ENCODE measurements at regions not wholly inside any gene's neighbourhood (a gene's known extent, or its start where the extent isn't known, plus 50 kb on each side); places are given as distances from the start of the nearest gene placed in this dataset.

DNA sequence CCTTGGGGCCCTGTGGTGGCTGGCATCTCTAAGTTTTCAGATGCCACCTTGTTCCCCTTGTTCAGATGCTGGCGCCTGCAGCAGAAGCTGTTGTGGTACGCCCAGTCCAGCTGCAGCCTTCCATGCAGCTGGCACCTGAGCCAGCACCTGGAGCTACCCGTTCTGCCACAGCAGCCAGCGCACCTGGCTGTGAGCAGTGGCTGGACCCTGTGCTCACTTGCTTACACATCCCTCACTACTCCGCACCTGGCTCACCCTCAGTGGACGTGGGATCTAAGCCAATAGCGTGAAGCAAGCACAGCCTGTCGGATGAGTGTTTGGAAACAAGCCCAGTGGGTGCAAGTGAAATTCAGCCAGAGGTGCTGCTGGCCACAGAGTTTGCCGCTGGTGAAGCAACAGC lies 607.5 kb upstream of the BCHE start:
- DNase-seq, result no peak
- Mint-ChIP-seq H3K9me3 (peaks cover 8 to 21% (median 13%) of the 10 kb centered on the region in 3 donors), H3K36me3 (no peaks in the 10 kb centered on the region), H3K4me1 (no peaks in the 10 kb centered on the region), H3K27me3 (no peaks in the 10 kb centered on the region), H3K4me3 (no peak overlapping the region), H3K27ac (no peak overlapping the region)
- ChIA-PET CTCF (no interaction called here), POLR2A (interaction anchor here in 1 of 2 donors (0.9 kb wide), 1 partner anchor 241 kb away, joined by 3 read pairs; no protein-coding TSS in a partner anchor)
- Histone ChIP-seq H3K4me3 (ENCODE audit: control insufficient read depth in 1 of 2, extremely low read depth in 1 of 2, low read length in 1 of 2) (no peak overlapping the region), H3K27me3 (replicated peaks in 1 of 2; ENCODE audit: control insufficient read depth in 2 of 2, extremely low read depth in 1 of 2, insufficient read depth in 2 of 2, low read length in 1 of 2) (no peaks in the 10 kb centered on the region), H3K36me3 (ENCODE audit: control insufficient read depth in 2 of 2, extremely low read depth in 1 of 2, insufficient read depth in 1 of 2, low read length in 1 of 2) (no peaks in the 10 kb centered on the region), H3K4me1 (ENCODE audit: control insufficient read depth in 1 of 2, extremely low read depth in 1 of 2, insufficient read depth in 2 of 2, low read length in 2 of 2) (no peaks in the 10 kb centered on the region), H3K9me3 (no peaks in the 10 kb centered on the region), H3K27ac (ENCODE audit: low read length) (no peak overlapping the region)
- 90% methylated on average over 5 of the region's 9 CpGs for WGBS (ENCODE audit: insufficient coverage)
- ATAC-seq (replicated peaks in 1 of 4), result no peak

- WGBS (ENCODE audit: insufficient coverage), result 61% methylated on average over 4 of the region's 4 CpGs
- Mint-ChIP-seq H3K9me3 (peaks cover 11 to 24% (median 13%) of the 10 kb centered on the region in 3 donors), H3K4me1 (no peaks in the 10 kb centered on the region), H3K4me3 (no peak overlapping the region), H3K27ac (no peak overlapping the region), H3K27me3 (no peaks in the 10 kb centered on the region), H3K36me3 (no peaks in the 10 kb centered on the region)
- H3K27me3 ChIP-seq (replicated peaks in 1 of 2; ENCODE audit: control insufficient read depth in 2 of 2, extremely low read depth in 1 of 2, insufficient read depth in 2 of 2, low read length in 1 of 2), result no peaks in the 10 kb centered on the region
- POLR2A ChIA-PET, result interaction anchor here in 1 of 2 donors (0.9 kb wide), 1 partner anchor 242 kb away, joined by 3 read pairs; no protein-coding TSS in a partner anchor
- CTCF ChIA-PET, result no interaction called here
- H3K4me1 ChIP-seq (ENCODE audit: control insufficient read depth in 1 of 2, extremely low read depth in 1 of 2, insufficient read depth in 2 of 2, low read length in 2 of 2), result no peaks in the 10 kb centered on the region
- no peaks in the 10 kb centered on the region for H3K36me3 ChIP-seq (ENCODE audit: control insufficient read depth in 2 of 2, extremely low read depth in 1 of 2, insufficient read depth in 1 of 2, low read length in 1 of 2)
- no peak for ATAC-seq (replicated peaks in 1 of 4)
- DNase-seq, result no peak
- no peak overlapping the region for H3K27ac ChIP-seq (ENCODE audit: low read length)
- no peaks in the 10 kb centered on the region for H3K9me3 ChIP-seq
- no peak overlapping the region for H3K4me3 ChIP-seq (ENCODE audit: control insufficient read depth in 1 of 2, extremely low read depth in 1 of 2, low read length in 1 of 2)
These were observed 607.1 kb upstream of the BCHE start for GRCh38 chr3:166444336-166444735.

DNA sequence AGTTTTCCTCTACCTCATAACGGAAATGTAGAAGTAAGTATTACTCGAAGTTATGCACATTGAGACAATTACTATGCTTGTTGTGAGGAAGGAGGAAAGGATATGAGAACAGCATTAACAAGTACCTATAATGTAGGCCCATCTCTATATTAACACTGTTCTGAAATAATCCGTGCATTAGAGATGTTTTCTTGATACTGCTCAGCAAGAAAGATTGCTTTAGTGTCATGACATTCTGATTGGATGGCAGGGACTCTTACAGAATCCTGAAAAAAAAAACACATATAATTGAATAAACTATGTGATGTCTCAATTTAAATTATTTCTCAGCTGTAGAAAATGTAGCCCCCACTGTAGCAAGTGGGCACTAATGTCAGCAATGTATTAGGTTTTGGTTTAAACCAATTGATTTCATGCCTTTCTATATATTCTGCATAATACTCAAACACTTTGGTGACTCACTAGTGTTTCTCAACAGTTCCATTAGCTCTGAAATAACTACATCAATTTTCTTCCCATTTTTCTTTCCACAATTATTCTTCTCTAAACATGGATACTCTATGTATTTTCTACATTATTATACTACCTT lies 598.3 kb upstream of the BCHE start:
- no CpG with 5 or more reads among the region's 3 CpGs for WGBS (ENCODE audit: insufficient coverage)
- CTCF ChIA-PET, result no interaction called here

DNA sequence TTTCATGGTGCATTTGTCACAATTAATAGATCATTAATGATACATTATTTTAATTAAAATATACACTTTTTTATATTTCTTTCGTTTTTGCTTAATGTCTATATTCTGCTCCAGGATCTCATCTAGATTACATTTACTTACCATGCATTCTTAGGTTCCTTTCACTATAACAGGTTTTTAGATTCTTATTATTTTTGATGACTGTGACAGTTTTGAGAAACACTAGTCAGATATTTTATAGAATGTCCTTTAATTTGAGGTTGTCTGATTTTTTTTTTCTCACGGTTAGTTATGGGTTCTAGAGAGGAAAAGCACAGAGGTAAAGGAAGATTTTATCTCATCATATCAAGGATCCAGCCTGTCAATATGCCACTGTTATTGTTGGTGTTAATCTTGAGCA lies 595.8 kb upstream of the BCHE start:
- no peak overlapping the region for H3K4me3 Mint-ChIP-seq
- DNase-seq (no peak), ATAC-seq (replicated peaks in 1 of 4) (no peak)
- no CpG with 5 or more reads among the region's 2 CpGs for WGBS (ENCODE audit: insufficient coverage)
- CTCF ChIA-PET, result no interaction called here
- peaks cover 3 to 10% (median 4%) of the 10 kb centered on the region in 3 donors for H3K9me3 Mint-ChIP-seq
- Histone ChIP-seq H3K9me3 (no peaks in the 10 kb centered on the region), H3K27me3 (replicated peaks in 1 of 2; ENCODE audit: control insufficient read depth in 2 of 2, extremely low read depth in 1 of 2, insufficient read depth in 2 of 2, low read length in 1 of 2) (no peaks in the 10 kb centered on the region), H3K36me3 (ENCODE audit: control insufficient read depth in 2 of 2, extremely low read depth in 1 of 2, insufficient read depth in 1 of 2, low read length in 1 of 2) (no peaks in the 10 kb centered on the region), H3K4me1 (ENCODE audit: control insufficient read depth in 1 of 2, extremely low read depth in 1 of 2, insufficient read depth in 2 of 2, low read length in 2 of 2) (no peaks in the 10 kb centered on the region), H3K4me3 (ENCODE audit: control insufficient read depth in 1 of 2, extremely low read depth in 1 of 2, low read length in 1 of 2) (no peak overlapping the region), H3K27ac (ENCODE audit: low read length) (no peak overlapping the region)
- no peaks in the 10 kb centered on the region for H3K36me3 Mint-ChIP-seq
- no peaks in the 10 kb centered on the region for H3K27me3 Mint-ChIP-seq
- POLR2A ChIA-PET, result no interaction called here
- no peaks in the 10 kb centered on the region for H3K4me1 Mint-ChIP-seq
- H3K27ac Mint-ChIP-seq, result no peak overlapping the region

More for the DNA sequence above, 598.3 kb upstream of the BCHE start:
- no peaks in the 10 kb centered on the region for H3K27me3 Mint-ChIP-seq
- no peak overlapping the region for H3K4me3 ChIP-seq (ENCODE audit: control insufficient read depth in 1 of 2, extremely low read depth in 1 of 2, low read length in 1 of 2)
- H3K27ac Mint-ChIP-seq, result no peak overlapping the region
- H3K27ac ChIP-seq (ENCODE audit: low read length), result no peak overlapping the region
- peaks cover under 1 to 9% (median 9%) of the 10 kb centered on the region in 3 donors for H3K9me3 Mint-ChIP-seq
- no peaks in the 10 kb centered on the region for H3K27me3 ChIP-seq (replicated peaks in 1 of 2; ENCODE audit: control insufficient read depth in 2 of 2, extremely low read depth in 1 of 2, insufficient read depth in 2 of 2, low read length in 1 of 2)
- no peaks in the 10 kb centered on the region for H3K4me1 ChIP-seq (ENCODE audit: control insufficient read depth in 1 of 2, extremely low read depth in 1 of 2, insufficient read depth in 2 of 2, low read length in 2 of 2)
- H3K36me3 ChIP-seq (ENCODE audit: control insufficient read depth in 2 of 2, extremely low read depth in 1 of 2, insufficient read depth in 1 of 2, low read length in 1 of 2), result no peaks in the 10 kb centered on the region
- DNase-seq, result no peak
- no peaks in the 10 kb centered on the region for H3K36me3 Mint-ChIP-seq
- ATAC-seq (replicated peaks in 1 of 4), result no peak
- no peak overlapping the region for H3K4me3 Mint-ChIP-seq
- no peaks in the 10 kb centered on the region for H3K4me1 Mint-ChIP-seq
- no peaks in the 10 kb centered on the region for H3K9me3 ChIP-seq
- POLR2A ChIA-PET, result no interaction called here

- ATAC-seq (replicated peaks in 1 of 4) (no peak), DNase-seq (no peak)
- Mint-ChIP-seq H3K27me3 (no peaks in the 10 kb centered on the region), H3K36me3 (no peaks in the 10 kb centered on the region), H3K27ac (no peak overlapping the region), H3K4me3 (no peak overlapping the region), H3K4me1 (no peaks in the 10 kb centered on the region), H3K9me3 (peaks cover 13 to 21% (median 16%) of the 10 kb centered on the region in 3 donors)
- 94% methylated on average over 3 of the region's 4 CpGs for WGBS (ENCODE audit: insufficient coverage)
- Histone ChIP-seq H3K36me3 (ENCODE audit: control insufficient read depth in 2 of 2, extremely low read depth in 1 of 2, insufficient read depth in 1 of 2, low read length in 1 of 2) (no peaks in the 10 kb centered on the region), H3K4me3 (ENCODE audit: control insufficient read depth in 1 of 2, extremely low read depth in 1 of 2, low read length in 1 of 2) (no peak overlapping the region), H3K27me3 (replicated peaks in 1 of 2; ENCODE audit: control insufficient read depth in 2 of 2, extremely low read depth in 1 of 2, insufficient read depth in 2 of 2, low read length in 1 of 2) (no peaks in the 10 kb centered on the region), H3K4me1 (ENCODE audit: control insufficient read depth in 1 of 2, extremely low read depth in 1 of 2, insufficient read depth in 2 of 2, low read length in 2 of 2) (no peaks in the 10 kb centered on the region), H3K9me3 (no peaks in the 10 kb centered on the region), H3K27ac (ENCODE audit: low read length) (no peak overlapping the region)
- ChIA-PET CTCF (no interaction called here), POLR2A (no interaction called here)
These were observed 588.8 kb upstream of the BCHE start for GRCh38 chr3:166425900-166426611.

- Histone ChIP-seq H3K36me3 (ENCODE audit: control insufficient read depth in 2 of 2, extremely low read depth in 1 of 2, insufficient read depth in 1 of 2, low read length in 1 of 2) (no peaks in the 10 kb centered on the region), H3K27ac (ENCODE audit: low read length) (no peak overlapping the region), H3K4me1 (ENCODE audit: control insufficient read depth in 1 of 2, extremely low read depth in 1 of 2, insufficient read depth in 2 of 2, low read length in 2 of 2) (no peaks in the 10 kb centered on the region), H3K4me3 (ENCODE audit: control insufficient read depth in 1 of 2, extremely low read depth in 1 of 2, low read length in 1 of 2) (no peak overlapping the region), H3K9me3 (no peaks in the 10 kb centered on the region), H3K27me3 (replicated peaks in 1 of 2; ENCODE audit: control insufficient read depth in 2 of 2, extremely low read depth in 1 of 2, insufficient read depth in 2 of 2, low read length in 1 of 2) (no peaks in the 10 kb centered on the region)
- CTCF ChIA-PET, result no interaction called here
- no peak for DNase-seq
- POLR2A ChIA-PET, result no interaction called here
- H3K9me3 Mint-ChIP-seq, result peaks cover 13 to 28% (median 15%) of the 10 kb centered on the region in 3 donors
- no peak overlapping the region for H3K27ac Mint-ChIP-seq
- H3K4me1 Mint-ChIP-seq, result no peaks in the 10 kb centered on the region
- H3K4me3 Mint-ChIP-seq, result no peak overlapping the region
- ATAC-seq (replicated peaks in 1 of 4), result no peak
- no peaks in the 10 kb centered on the region for H3K27me3 Mint-ChIP-seq
- no peaks in the 10 kb centered on the region for H3K36me3 Mint-ChIP-seq
These were observed 587.8 kb upstream of the BCHE start for GRCh38 chr3:166425021-166425420.
